ENCODE measurements at regions not wholly inside any gene's neighbourhood (a gene's known extent, or its start where the extent isn't known, plus 50 kb on each side); places are given as distances from the start of the nearest gene placed in this dataset.

DNA sequence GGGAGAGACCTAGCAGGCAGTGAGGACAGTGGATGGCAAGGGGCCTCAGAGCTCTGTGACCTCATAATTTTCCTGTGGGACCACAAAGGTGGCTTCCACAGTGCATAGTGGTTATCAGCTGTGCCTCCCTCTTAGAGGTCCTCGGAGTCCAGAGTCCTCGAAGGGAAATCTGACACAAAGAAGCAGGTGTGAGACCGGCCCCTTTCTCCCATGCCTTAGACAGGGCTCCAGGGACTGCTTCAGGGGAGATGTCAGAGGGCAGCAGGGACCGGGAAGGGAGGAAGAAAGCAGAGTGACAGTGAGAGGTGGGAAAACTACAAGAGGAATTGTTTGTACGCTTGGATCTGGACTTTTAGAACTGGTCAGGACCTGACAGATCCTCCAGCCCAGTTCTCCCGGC is 66.3 kb downstream of the BAMBI start:
- no peaks in the 10 kb centered on the region for H3K9me2 ChIP-seq (ENCODE audit: insufficient read depth)
- no peak overlapping the region for H3K9ac ChIP-seq (ENCODE audit: low read length)
- H3K4me1 ChIP-seq (ENCODE audit: control insufficient read depth in 1 of 2, insufficient read depth in 2 of 2, low read length in 2 of 2): no peaks in the 10 kb centered on the region
- H3K36me3 ChIP-seq (ENCODE audit: control insufficient read depth in 1 of 2, insufficient read depth in 2 of 2, low read length in 2 of 2): no peaks in the 10 kb centered on the region
- POLR2A ChIA-PET: no interaction called here
- no peak overlapping the region for H2AFZ ChIP-seq (ENCODE audit: low read depth, low read length, poor library complexity, severe bottlenecking)
- H3K27me3 ChIP-seq (ENCODE audit: insufficient read depth, low read length): no peaks in the 10 kb centered on the region
- ATAC-seq (no peak), DNase-seq (ENCODE audit: low read depth, low spot score) (no peak)
- BruUV-seq (replicated peaks): no TSS peak
- no peak overlapping the region for H3K4me2 ChIP-seq (ENCODE audit: low read length)
- RAD21 ChIA-PET (ENCODE audit: low non-redundant PET in 1 of 2, low total read pairs in 2 of 2, uncharacterized antibody in 2 of 2, unreplicated experiment in 2 of 2): no interaction called here
- no peak overlapping the region for H3K4me3 ChIP-seq (replicated peaks in 1 of 2; ENCODE audit: low read depth in 1 of 2, low read length in 2 of 2)
- H3K79me2 ChIP-seq (ENCODE audit: insufficient read depth, low read length): no peaks in the 10 kb centered on the region
- TF ChIP-seq, protein P1, sequence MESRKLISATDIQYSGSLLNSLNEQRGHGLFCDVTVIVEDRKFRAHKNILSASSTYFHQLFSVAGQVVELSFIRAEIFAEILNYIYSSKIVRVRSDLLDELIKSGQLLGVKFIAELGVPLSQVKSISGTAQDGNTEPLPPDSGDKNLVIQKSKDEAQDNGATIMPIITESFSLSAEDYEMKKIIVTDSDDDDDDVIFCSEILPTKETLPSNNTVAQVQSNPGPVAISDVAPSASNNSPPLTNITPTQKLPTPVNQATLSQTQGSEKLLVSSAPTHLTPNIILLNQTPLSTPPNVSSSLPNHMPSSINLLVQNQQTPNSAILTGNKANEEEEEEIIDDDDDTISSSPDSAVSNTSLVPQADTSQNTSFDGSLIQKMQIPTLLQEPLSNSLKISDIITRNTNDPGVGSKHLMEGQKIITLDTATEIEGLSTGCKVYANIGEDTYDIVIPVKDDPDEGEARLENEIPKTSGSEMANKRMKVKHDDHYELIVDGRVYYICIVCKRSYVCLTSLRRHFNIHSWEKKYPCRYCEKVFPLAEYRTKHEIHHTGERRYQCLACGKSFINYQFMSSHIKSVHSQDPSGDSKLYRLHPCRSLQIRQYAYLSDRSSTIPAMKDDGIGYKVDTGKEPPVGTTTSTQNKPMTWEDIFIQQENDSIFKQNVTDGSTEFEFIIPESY (IDR thresholded peaks at IDR 0.05; ENCODE audit: extremely low read depth, insufficient replicate concordance, low read length): no peak
- TF ChIP-seq ELF1 (IDR thresholded peaks at IDR 0.05; ENCODE audit: borderline replicate concordance, low read depth): no peak
- TF ChIP-seq YY1 (IDR thresholded peaks at IDR 0.05; ENCODE audit: extremely low read depth, insufficient replicate concordance, low read depth, low read length): no peak
- TF ChIP-seq CEBPB (IDR thresholded peaks at IDR 0.05; ENCODE audit: low read depth): no peak
- TF ChIP-seq EGR1 (IDR thresholded peaks at IDR 0.05; ENCODE audit: low read depth): no peak
- no peak for TF ChIP-seq RAD21 (IDR thresholded peaks at IDR 0.05; ENCODE audit: low read depth)
- TF ChIP-seq, protein P2, sequence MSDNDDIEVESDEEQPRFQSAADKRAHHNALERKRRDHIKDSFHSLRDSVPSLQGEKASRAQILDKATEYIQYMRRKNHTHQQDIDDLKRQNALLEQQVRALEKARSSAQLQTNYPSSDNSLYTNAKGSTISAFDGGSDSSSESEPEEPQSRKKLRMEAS (IDR thresholded peaks at IDR 0.05): no peak
- no peak for TF ChIP-seq SRF (IDR thresholded peaks at IDR 0.05; ENCODE audit: low read depth)
- TF ChIP-seq TCF7L2 (IDR thresholded peaks at IDR 0.05; ENCODE audit: borderline replicate concordance, extremely low read depth, insufficient read depth, insufficient read length): no peak
- TF ChIP-seq CBX3 (IDR thresholded peaks at IDR 0.05; ENCODE audit: low read depth): no peak
- TF ChIP-seq, protein P3, sequence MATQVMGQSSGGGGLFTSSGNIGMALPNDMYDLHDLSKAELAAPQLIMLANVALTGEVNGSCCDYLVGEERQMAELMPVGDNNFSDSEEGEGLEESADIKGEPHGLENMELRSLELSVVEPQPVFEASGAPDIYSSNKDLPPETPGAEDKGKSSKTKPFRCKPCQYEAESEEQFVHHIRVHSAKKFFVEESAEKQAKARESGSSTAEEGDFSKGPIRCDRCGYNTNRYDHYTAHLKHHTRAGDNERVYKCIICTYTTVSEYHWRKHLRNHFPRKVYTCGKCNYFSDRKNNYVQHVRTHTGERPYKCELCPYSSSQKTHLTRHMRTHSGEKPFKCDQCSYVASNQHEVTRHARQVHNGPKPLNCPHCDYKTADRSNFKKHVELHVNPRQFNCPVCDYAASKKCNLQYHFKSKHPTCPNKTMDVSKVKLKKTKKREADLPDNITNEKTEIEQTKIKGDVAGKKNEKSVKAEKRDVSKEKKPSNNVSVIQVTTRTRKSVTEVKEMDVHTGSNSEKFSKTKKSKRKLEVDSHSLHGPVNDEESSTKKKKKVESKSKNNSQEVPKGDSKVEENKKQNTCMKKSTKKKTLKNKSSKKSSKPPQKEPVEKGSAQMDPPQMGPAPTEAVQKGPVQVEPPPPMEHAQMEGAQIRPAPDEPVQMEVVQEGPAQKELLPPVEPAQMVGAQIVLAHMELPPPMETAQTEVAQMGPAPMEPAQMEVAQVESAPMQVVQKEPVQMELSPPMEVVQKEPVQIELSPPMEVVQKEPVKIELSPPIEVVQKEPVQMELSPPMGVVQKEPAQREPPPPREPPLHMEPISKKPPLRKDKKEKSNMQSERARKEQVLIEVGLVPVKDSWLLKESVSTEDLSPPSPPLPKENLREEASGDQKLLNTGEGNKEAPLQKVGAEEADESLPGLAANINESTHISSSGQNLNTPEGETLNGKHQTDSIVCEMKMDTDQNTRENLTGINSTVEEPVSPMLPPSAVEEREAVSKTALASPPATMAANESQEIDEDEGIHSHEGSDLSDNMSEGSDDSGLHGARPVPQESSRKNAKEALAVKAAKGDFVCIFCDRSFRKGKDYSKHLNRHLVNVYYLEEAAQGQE (IDR thresholded peaks at IDR 0.05; ENCODE audit: low read depth): no peak
- TF ChIP-seq, protein P4, sequence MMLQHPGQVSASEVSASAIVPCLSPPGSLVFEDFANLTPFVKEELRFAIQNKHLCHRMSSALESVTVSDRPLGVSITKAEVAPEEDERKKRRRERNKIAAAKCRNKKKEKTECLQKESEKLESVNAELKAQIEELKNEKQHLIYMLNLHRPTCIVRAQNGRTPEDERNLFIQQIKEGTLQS (IDR thresholded peaks at IDR 0.05): no peak
- no peak for TF ChIP-seq POLR2AphosphoS5 (IDR thresholded peaks at IDR 0.05; ENCODE audit: low read depth, low read length)
- TF ChIP-seq EZH2 (IDR thresholded peaks at IDR 0.05): no peak
- TF ChIP-seq ZNF274 (IDR thresholded peaks at IDR 0.05; ENCODE audit: low read depth, low read length): no peak
- TF ChIP-seq POLR2A (IDR thresholded peaks at IDR 0.05; ENCODE audit: borderline replicate concordance, extremely low read depth, insufficient read depth, insufficient read length): no peak
- TF ChIP-seq, protein P5, sequence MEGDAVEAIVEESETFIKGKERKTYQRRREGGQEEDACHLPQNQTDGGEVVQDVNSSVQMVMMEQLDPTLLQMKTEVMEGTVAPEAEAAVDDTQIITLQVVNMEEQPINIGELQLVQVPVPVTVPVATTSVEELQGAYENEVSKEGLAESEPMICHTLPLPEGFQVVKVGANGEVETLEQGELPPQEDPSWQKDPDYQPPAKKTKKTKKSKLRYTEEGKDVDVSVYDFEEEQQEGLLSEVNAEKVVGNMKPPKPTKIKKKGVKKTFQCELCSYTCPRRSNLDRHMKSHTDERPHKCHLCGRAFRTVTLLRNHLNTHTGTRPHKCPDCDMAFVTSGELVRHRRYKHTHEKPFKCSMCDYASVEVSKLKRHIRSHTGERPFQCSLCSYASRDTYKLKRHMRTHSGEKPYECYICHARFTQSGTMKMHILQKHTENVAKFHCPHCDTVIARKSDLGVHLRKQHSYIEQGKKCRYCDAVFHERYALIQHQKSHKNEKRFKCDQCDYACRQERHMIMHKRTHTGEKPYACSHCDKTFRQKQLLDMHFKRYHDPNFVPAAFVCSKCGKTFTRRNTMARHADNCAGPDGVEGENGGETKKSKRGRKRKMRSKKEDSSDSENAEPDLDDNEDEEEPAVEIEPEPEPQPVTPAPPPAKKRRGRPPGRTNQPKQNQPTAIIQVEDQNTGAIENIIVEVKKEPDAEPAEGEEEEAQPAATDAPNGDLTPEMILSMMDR (IDR thresholded peaks at IDR 0.05 in 2 of 3, conservative IDR thresholded peaks at IDR 0.05 in 1 of 3; ENCODE audit: borderline replicate concordance in 1 of 3, insufficient read depth in 1 of 3, low read depth in 2 of 3, low read length in 2 of 3): no peak
- no peak for TF ChIP-seq SP1 (IDR thresholded peaks at IDR 0.05; ENCODE audit: low read depth)
- no peak for TF ChIP-seq SIN3A (IDR thresholded peaks at IDR 0.05; ENCODE audit: low read depth)
- CTCF ChIA-PET: no interaction called here
- no peaks in the 10 kb centered on the region for H3K9me3 ChIP-seq (ENCODE audit: control insufficient read depth in 1 of 2, insufficient read depth in 1 of 2, low read depth in 1 of 2, low read length in 2 of 2)
- H3K27ac ChIP-seq (ENCODE audit: low read depth, low read length): no peak overlapping the region
- intact Hi-C loops (cut with micrococcal nuclease): no loop called here
- H4K20me1 ChIP-seq (ENCODE audit: insufficient read depth): no peaks in the 10 kb centered on the region

All from HCT116 (cell line).